ENCODE measurements at regions not wholly inside any gene's neighbourhood (a gene's known extent, or its start where the extent isn't known, plus 50 kb on each side); places are given as distances from the start of the nearest gene placed in this dataset.

GRCh38 chr4:107278791-107279483 lies 242.8 kb upstream of the DKK2 start:
- intact Hi-C loops (cut with micrococcal nuclease), result no loop called here
- no peak overlapping the region for H2AFZ ChIP-seq (ENCODE audit: insufficient read depth, low read depth, low read length, poor library complexity, severe bottlenecking)
- H3K9ac ChIP-seq (ENCODE audit: insufficient read depth, low read length, poor library complexity, severe bottlenecking), result no peak overlapping the region
- no peak overlapping the region for H3K4me3 Mint-ChIP-seq
- no peaks in the 10 kb centered on the region for H3K79me2 ChIP-seq (ENCODE audit: insufficient read depth, low read length)
- no peak for DNase-seq
- no peaks in the 10 kb centered on the region for H3K36me3 Mint-ChIP-seq
- no peaks in the 10 kb centered on the region for H3K4me1 Mint-ChIP-seq
- no peak overlapping the region for H3K4me3 ChIP-seq (replicated peaks in 1 of 3; ENCODE audit: low read depth in 2 of 3, low read length in 3 of 3)
- H3K4me1 ChIP-seq (ENCODE audit: control insufficient read depth in 1 of 2, insufficient read depth in 2 of 2, low read length in 2 of 2), result no peaks in the 10 kb centered on the region
- H3K36me3 ChIP-seq (replicated peaks in 1 of 2; ENCODE audit: control insufficient read depth in 1 of 2, insufficient read depth in 2 of 2, low read length in 2 of 2), result no peaks in the 10 kb centered on the region
- TF ChIP-seq CTCF (IDR thresholded peaks at IDR 0.05), result no peak
- no peak overlapping the region for H3K4me2 ChIP-seq (replicated peaks; ENCODE audit: extremely low read depth, low read length, poor library complexity, severe bottlenecking)
- H3K27me3 Mint-ChIP-seq (ENCODE audit: low read depth in 3 of 3), result no peaks in the 10 kb centered on the region
- WGBS (ENCODE audit: insufficient coverage), result 80% methylated on average over 1 of the region's 4 CpGs
- H3K27me3 ChIP-seq (ENCODE audit: control insufficient read depth in 2 of 2, insufficient read depth in 2 of 2, low read length in 2 of 2), result no peaks in the 10 kb centered on the region
- no peaks in the 10 kb centered on the region for H3K9me3 Mint-ChIP-seq
- H3K27ac Mint-ChIP-seq, result no peak overlapping the region
- no peaks in the 10 kb centered on the region for H4K20me1 ChIP-seq (ENCODE audit: insufficient read depth, low read length)
- no peak overlapping the region for H3K27ac ChIP-seq (ENCODE audit: low read depth in 1 of 2, low read length in 2 of 2)
- H3K9me3 ChIP-seq (replicated peaks in 1 of 2; ENCODE audit: control insufficient read depth in 1 of 2, insufficient read depth in 1 of 2, low read length in 2 of 2), result no peaks in the 10 kb centered on the region

DNA sequence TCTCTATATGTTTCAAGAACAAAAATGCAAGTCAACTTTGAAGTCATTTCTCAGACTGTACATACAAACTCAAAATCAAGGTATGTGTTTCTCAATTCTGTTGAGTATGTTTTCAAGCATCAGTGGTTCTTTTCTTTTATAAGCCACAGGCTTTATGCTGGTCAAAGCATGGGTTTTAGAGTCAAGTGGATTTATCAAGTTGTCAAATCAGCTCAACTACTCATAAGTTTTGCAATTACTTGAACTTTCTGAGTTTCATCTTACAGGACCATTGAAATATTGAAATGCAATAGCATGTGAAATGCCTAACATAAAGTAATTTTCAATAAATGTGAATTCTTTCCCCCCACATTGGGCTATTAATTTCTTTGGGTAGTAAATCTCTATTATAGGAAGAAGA lies 239.9 kb upstream of the DKK2 start:
- no peak for TF ChIP-seq CTCF (IDR thresholded peaks at IDR 0.05)
- Histone ChIP-seq H3K4me1 (ENCODE audit: control insufficient read depth in 1 of 2, insufficient read depth in 2 of 2, low read length in 2 of 2) (no peaks in the 10 kb centered on the region), H3K9me3 (replicated peaks in 1 of 2; ENCODE audit: control insufficient read depth in 1 of 2, insufficient read depth in 1 of 2, low read length in 2 of 2) (no peaks in the 10 kb centered on the region), H3K4me2 (replicated peaks; ENCODE audit: extremely low read depth, low read length, poor library complexity, severe bottlenecking) (no peak overlapping the region), H3K27ac (ENCODE audit: low read depth in 1 of 2, low read length in 2 of 2) (no peak overlapping the region), H3K27me3 (ENCODE audit: control insufficient read depth in 2 of 2, insufficient read depth in 2 of 2, low read length in 2 of 2) (no peaks in the 10 kb centered on the region), H4K20me1 (ENCODE audit: insufficient read depth, low read length) (no peaks in the 10 kb centered on the region), H3K36me3 (replicated peaks in 1 of 2; ENCODE audit: control insufficient read depth in 1 of 2, insufficient read depth in 2 of 2, low read length in 2 of 2) (no peaks in the 10 kb centered on the region), H3K4me3 (replicated peaks in 1 of 3; ENCODE audit: low read depth in 2 of 3, low read length in 3 of 3) (no peak overlapping the region), H3K9ac (ENCODE audit: insufficient read depth, low read length, poor library complexity, severe bottlenecking) (no peak overlapping the region), H3K79me2 (ENCODE audit: insufficient read depth, low read length) (no peaks in the 10 kb centered on the region), H2AFZ (ENCODE audit: insufficient read depth, low read depth, low read length, poor library complexity, severe bottlenecking) (no peak overlapping the region)
- no peak for DNase-seq
- Mint-ChIP-seq H3K36me3 (no peaks in the 10 kb centered on the region), H3K9me3 (peaks cover 0 to 3% (median 0%) of the 10 kb centered on the region in 7 donors), H3K4me3 (no peak overlapping the region), H3K27ac (no peak overlapping the region), H3K27me3 (ENCODE audit: low read depth in 3 of 3) (peaks cover 0 to 3% (median 0%) of the 10 kb centered on the region in 3 donors), H3K4me1 (no peaks in the 10 kb centered on the region)
- intact Hi-C loops (cut with micrococcal nuclease), result no loop called here
